Germinal center (tissue), 1 donor: ENCODE measurements at regions not wholly inside any gene's neighbourhood (a gene's known extent, or its start where the extent isn't known, plus 50 kb on each side); places are given as distances from the start of the nearest gene placed in this dataset.
"Not testable (repeated sequence)": the region's sequence is repeated elsewhere in the genome, so short reads cannot be mapped to it uniquely, and the experiment has no call there.

Experiments used
- DNase-seq: peaks from one replicate; pipeline ENCODE4 v3.0.0; 2012; ENCODE audit warnings: mixed read lengths, low spot score

DNA sequence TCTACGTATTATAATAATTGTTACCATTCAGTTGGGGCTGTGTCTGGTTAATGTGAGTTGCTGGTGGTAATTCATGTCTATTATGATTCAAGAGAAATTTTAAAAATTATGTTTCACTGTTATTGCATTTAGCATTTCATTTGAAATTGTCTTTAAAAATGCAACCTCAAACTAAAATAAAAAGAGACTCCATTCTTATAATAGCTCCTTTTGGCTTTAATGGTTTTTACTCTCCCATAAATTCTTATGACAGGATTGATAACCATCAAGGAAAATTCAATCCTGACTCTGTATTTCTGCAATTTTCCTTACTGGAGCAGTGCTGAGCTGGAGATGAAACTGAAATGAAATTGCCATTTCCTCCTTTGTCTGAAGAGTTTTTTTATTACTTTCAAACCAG, 262.7 kb downstream of the REEP3 start:
- DNase-seq, result no peak

DNA sequence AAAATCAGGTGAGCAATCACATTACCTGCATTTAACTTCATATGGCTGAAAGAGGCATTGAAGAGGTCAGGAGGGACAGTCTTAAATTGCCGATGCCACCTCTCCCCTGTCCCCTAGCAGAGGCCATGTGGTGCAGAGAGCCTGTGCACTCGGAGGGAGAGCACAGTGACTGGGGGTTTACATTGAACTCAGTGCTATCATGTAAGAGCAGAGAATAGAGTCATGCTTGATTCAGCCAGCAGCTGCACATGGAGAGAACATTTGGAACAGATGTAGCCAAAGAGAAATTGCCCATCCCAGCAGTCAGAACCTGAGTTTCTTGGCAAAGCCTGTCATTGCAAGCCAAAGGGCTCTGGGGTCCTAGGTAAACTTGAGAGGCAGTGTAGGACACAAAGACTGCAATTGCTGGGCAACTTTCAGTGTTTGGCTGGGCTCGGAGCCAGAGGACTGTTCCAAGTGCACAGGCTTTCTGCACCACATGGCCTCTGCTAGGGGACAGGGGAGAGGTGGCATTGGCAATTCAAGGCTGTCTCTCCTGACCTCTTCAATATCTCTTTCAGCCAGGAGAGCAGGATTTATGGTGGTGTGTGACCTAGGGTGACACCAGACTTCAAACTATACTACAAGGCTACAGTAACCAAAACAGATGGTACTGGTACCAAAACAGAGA, 267.1 kb downstream of the REEP3 start:
- no peak for DNase-seq

DNA sequence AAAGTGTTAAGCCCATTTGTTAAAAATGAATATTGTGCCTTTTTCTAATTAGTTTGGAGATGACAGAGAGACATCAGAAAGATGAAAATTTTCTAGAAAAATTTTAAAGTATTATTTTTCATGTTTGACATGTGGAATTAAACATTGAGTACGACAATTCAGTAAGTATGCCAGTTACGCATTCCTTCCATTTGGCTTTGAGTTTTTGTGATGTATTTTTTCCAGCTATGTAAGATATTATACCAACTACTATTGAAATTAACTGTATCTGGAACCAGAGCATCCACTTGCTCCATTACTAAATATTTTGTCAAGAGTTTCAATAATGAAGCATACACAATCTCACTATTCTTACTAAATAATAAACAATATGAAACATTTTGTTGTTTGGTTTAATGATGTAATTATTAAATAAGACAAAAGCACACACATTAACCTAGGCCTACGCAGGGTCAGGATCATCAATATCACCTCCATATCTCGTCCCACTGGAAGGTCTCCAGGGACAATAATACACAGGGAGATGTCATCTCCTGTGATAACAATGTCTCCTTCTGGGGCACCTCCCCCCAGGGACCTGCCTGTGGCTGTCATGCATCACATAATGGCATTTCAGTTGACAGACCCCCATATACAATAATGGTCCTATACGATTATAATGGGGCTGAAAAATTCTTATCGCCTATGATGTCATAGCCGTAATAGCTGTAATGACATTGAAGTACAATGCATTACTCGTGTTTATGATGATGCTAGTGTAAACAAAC, 274.1 kb downstream of the REEP3 start:
- DNase-seq, result no peak

DNA sequence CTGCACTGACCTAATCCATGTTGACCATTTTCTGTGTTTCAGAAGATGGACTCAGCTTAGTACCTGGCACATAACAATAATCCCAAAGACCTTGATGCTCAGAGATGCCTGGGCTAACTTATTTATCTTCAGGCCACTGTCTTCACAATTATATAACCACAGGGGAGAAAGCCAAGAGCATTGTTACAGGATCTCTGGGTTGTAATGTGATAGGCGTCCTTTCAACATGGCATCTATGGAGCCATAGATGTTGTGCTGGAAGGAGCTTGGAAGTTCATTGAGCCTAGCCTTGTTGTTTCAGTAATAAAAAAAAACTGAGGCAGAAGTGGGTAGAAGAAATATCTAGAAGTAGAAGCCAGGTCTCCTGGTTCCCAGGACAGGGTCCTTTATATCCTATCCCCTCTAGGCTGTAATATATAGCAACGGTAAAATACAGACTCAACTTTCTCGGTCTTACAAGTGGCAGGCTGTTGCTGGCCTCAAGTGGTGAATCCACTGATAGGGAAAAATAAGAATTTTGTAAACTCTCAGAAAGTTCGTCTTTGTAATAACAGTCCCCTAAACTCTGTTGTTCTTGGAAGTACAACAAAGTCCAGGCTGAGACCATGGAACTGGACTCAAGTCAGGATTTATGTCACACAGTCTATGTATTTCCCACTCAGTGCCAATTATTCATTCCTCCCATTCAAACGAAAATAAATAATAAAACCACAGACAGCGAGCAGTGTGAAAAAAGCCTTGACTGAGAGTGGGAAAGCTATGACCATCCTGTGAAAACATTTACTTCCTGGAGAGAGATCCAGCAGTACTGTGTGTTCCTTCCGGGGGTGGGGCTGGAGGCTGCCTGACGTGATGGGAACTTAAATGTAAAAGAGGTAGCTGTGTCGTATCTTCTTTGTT, 277.6 kb downstream of the REEP3 start:
- DNase-seq, result no peak

DNA sequence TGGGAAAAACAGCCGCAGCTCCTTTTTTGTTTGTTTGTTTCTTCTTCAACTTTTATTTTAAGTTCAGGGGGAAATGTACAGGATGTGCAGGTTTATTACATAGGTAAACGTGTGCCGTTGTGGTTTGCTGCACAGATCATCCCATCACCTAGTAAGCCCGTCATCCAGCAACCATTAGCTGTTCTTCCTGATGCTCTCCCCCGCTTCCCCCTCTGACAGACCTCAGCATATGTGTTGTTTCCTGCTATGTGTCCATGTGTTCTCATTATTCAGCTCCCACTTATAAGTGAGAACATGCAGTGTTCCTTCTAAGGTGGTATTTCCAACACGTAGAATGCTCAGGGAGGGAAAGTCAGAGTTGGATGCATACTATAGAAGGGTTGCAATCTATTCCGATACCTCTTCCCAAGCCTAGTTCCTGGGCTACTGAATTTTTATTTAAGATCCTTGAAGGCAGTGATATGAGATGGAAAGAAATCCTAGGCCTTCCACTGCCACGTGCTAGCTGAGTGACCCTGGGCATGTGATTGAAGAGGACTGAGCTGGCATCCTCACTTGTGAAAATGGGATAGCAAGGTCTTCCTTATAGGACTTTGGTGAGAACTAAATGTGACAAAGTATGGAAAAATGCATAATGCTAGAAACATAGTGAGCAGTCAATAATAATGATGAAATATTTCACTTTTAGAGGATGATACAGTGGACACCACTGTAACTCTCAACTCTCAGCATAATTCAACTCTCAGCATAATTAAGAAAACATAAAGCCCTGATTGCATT, 278.5 kb downstream of the REEP3 start:
- DNase-seq, result no peak

DNA sequence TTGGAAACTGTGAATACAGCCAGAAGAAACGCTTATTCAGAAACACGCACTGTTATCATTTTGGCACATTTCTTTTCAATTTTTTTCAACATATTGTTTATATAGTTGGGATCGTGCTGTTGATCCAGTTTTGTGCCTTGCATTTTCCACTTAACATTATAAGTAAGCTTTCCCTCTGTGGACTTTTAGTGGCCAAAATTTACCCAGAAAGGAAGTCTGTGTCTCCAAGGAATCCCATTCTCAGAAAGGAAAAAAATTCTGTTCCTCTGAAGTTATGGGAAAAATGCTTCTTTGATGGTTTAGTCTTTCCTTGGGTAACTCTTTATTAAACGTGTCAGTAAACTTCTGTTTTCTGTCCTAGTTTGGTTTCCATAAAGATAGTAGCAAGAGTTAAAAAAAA, 280.0 kb downstream of the REEP3 start:
- DNase-seq, result no peak

DNA sequence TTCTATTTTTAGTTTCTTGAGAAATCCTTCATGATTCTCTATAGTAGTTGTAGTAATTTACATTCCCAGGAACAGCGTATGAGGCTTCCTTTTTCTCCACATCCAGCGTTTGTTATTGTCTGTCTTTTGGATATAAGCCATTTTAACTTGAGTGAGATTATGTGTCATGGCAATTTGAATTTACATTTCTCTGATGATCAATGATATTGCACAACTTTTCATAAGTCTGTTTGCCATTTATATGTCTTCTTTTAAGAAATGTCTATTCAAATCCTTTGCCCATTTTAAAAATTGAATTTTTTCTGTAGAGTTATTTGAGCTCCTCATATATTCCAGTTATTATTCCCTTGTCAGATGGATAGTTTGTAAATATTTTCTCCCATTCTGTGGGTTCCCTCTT, 285.1 kb downstream of the REEP3 start:
- DNase-seq, result no peak

DNA sequence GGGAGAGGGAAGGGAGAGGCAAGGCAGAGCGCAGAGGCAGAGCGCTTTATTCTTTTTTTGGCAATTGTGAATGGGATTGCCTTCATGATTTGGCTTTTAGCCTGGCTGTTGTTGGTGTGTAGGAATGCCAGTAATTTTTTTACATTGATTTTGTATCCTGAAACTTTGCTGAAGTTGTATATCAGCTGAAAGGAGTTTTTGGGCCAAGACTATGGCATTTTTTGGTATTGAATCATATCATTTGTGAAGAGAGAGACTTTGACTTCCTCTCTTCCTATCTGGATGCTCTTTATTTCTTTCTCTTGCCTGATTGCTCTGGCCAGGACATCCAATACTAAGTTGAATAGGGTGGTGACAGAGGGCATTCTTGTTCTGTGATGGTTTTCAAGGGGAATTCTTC, 291.3 kb downstream of the REEP3 start:
- DNase-seq, result no peak

GRCh38 chr10:63819753-63820329, 298.6 kb downstream of the REEP3 start:
- peak; percentile 7 for DNase-seq

- DNase-seq, result no peak
Observed at GRCh38 chr10:63822496-63822895, 301.3 kb downstream of the REEP3 start.

DNA sequence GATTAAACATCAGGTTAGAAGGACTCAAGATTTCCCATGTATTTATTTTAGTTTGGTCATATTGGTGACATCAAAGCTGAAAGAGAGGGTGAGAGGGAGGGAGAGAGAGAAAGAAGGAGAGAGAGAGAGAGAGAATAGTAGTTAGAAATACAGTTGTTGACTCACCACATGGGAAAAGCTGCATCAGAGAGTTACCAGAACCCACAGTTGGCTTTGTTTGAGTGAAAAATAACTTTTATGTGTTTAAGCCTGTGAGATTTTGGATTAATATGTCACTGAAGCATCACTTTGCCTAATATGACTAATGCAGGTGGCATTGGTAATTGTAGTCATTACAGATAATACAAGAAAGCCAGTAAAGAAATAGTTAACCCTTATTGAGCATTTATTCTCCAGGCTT, 303.9 kb downstream of the REEP3 start:
- no peak for DNase-seq

GRCh38 chr10:63825766-63826165, 304.6 kb downstream of the REEP3 start:
- DNase-seq, result no peak

DNA sequence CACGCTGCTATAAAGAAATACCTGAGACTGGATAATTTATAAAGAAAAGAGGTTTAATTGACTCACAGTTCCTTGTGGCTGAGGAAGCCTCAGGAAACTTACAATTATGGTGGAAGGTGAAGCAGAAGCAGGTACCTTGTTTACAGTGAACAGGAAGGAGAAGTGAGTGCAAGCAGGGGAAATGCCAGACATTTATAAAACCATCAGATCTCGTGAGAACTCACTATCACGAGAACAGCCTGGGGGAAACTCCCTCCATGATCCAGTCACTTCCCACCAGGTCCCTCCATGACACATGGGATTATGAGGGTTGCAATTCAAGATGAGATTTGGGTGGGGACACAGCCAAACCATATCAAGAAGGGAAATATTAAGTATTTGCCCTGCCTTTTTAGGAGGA, 305.8 kb downstream of the REEP3 start:
- not testable (repeated sequence) for DNase-seq

DNA sequence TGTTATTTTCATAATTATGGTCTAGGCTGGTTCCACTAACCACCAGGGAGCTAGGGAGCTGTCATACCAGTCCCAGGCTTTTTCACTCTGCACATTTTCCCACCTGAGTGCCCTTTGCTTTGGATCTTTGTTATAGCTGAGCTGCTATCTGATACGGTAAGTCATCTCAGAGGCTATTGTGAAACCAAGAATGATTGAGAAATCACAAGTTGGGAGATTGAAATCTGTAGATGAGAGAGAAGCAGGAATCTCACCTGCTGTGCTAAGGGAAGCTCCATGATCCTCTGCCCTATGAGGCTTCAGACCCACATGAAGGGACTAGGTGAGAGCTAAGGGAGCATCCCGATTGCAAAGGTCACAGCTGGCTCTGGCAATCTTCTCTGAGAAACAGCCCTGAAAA, 307.8 kb downstream of the REEP3 start:
- DNase-seq, result no peak

DNA sequence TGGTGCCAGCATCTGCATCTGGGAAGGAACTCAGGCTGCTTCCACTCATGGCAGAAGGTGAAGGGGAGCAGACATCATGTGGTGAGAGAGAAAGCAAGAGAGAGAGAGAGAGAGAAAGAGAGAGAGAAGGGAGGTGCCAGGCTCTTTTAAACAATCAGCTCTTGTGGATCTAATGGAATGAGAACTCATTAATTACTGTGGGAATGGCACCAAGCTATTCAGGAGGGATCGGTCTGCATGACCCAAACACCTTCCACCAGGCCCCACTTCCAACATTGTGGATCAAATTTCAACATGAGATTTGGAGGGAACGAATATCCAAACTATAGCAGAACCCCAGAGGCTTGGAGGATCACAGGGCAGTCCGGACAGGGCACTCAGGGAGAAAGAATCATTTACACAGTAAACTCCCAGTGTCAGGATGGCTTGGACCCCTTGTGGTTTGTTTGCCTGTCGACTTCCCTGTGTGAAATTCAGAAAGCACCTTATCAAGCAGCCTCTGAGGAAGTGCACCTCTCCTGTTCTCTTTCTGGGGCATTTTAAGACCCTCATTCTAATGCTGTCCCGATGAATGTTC, 308.5 kb downstream of the REEP3 start:
- no peak for DNase-seq

- DNase-seq, result no peak
Observed at GRCh38 chr10:63832686-63833085, 311.5 kb downstream of the REEP3 start.

DNA sequence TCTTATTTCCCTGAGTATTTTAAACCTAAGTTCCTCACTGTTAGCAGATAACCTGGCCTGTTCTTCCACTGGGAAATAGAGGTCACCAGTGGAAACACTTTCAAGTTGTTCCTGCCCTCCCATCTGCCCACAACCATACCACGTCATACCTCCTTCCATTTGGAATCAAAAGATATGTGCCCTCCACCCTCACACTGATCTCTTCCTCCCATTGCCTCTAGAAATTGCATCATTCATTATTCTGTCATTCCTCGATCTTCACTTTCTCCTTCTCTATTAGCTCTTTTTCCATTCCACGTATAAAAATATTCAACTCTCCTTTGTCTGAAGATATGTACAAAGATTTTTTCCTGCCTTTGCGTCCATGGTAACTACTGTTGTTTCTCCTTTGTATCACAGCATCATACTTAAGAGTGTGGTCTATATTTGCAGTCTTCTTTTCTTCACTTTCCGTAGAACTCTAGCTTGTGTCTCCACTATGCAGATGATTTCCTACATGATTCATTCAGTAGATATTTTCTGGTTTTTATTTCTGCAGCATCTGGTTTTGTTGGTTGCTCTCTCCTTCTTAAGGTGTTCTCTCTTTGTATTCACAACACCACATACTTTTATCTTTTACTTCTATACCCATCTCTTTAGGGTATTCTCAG, 312.3 kb downstream of the REEP3 start:
- DNase-seq, result no peak

DNA sequence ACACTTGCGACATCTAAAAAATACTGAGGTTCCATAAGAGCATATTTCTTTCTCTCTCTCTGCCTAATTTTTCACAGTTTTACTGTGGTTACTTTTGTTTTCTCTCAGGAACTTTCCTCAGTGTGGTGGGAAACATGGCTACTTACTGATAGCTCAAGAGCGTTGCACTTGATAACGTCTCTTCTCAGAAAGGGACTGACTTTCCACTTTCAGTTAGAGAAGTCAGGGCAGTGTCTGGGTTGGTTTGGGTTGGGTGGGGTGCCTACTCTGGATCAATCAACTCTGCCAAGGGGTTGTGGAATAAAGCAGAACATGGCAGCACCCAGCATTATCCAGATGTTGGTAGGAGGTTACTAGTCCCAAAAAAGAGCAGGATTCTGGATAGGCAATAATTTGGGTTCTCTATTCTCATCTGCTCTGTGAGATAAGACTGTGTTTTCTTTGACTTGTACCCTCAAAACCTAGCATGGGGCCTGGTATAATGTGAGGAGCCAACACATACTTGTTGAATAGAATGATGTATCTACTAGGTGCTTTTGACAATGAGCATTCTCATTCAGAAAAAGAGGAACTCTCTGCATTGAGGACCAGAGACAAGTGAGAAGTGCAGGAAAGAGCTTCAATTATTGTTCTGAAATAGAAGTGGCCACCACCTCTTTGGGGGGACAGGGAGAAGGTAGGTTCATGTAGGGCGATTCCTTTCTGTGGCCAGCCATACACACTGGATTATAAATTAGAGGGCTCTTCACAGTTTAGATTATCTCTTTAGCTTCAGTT, 315.7 kb downstream of the REEP3 start:
- DNase-seq, result no peak

DNA sequence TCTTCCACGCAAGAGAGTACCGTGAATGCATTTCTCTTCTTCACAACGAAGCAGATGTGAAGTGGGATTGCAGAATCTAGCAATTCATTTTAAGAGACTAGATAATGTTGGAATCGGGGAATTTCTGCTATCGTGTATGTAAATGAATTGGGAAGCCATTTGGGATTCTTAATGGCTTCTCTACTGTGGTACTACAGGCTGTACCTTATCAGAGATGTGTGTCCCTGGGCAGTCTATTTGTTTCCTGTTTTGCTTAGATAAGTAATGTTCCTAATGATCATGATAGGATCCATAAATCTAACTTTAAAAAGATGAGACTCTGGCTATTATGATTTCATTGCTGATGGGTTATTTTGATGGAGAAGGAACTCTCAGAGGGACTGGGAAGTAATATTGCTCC, 320.6 kb downstream of the REEP3 start:
- DNase-seq, result no peak

DNA sequence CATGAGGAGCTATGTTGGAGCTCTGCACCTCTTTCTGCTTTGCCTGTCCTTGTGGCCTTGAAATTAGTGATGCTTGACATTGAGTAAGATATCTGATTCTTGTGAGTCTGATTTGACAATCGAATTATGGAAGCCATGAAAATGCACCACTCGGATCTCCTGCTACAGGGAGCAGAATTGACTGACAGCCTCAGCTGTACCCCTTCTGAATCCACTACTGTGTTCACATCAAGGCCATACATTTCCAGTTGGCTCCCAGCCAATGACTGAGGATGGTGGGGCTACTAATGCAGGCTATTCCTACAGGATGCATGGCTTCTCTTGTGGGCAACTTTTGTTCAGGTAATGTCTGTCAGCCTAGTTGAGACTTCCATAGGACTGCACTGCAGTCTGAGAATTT, 321.9 kb downstream of the REEP3 start:
- no peak for DNase-seq
